HuH-7 (cell line): ENCODE measurements at regions not wholly inside any gene's neighbourhood (a gene's known extent, or its start where the extent isn't known, plus 50 kb on each side); places are given as distances from the start of the nearest gene placed in this dataset.

ENCODE experiments used
- DNase-seq: peaks from one replicate; pipeline ENCODE4 v3.0.0; 2011; ENCODE audit warnings: low spot score

GRCh38 chr11:86193297-86194095 is 51.1 kb upstream of the EED start:
- DNase-seq = peak; percentile 80

GRCh38 chr11:86192519-86193257 is 51.9 kb upstream of the EED start:
- no peak for DNase-seq

DNA sequence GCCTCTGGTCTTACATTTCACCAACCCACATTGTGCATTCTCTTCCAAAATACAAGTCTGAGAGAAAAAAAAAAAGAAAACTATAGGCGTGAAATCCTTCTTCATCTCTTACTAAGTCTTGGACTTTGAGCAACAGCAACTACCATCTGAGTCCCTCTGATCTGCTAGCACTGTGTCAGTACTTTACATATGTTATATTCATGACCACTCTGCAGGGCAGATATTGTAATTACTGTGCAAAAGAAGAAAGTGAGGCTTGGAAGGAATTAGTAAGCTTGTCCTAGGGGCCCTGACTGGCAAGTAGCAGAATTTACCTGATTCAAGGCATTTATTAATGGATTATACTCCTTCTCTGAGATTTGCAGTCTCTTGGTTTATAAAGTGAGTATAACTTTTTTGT is 52.7 kb upstream of the EED start:
- DNase-seq = no peak

- no peak for DNase-seq
Measured at GRCh38 chr11:86187027-86187426, 57.5 kb upstream of the EED start.

- no peak for DNase-seq
Measured at GRCh38 chr11:86186386-86186785, 58.2 kb upstream of the EED start.

- no peak for DNase-seq
Measured at GRCh38 chr11:86185381-86185750, 59.2 kb upstream of the EED start.

DNA sequence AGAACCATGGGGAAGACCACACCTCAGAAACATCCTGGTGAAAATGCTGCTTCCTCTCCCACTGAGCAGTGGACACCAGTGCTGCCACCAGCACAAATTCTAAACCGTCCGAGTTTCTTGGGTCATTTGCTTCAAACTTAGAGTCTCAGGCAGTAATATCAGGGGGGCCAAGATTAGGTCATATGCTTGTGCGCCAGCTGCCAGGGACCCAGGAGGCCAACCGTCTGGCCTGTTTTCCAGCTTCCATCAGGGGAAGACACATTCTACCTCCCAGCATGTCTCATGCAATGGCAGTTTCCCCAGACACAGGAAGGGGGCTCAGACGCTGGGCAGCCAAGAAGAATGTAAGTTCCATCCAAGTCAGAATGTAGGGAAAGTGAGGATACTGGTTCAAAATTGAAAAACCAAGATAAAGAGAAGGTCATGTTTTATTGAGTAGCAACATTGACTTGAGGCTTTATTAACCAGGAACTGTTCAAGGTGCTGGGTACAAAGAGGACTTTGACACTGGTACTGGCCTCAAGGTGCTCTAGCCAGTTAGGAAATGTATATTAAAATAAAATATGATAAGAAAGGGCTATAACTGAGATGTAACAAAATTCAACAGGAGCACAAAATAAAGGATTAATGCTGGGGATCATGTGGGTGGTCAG is 59.7 kb upstream of the EED start:
- DNase-seq = no peak

GRCh38 chr11:86183694-86184093 is 60.9 kb upstream of the EED start:
- no peak for DNase-seq

DNA sequence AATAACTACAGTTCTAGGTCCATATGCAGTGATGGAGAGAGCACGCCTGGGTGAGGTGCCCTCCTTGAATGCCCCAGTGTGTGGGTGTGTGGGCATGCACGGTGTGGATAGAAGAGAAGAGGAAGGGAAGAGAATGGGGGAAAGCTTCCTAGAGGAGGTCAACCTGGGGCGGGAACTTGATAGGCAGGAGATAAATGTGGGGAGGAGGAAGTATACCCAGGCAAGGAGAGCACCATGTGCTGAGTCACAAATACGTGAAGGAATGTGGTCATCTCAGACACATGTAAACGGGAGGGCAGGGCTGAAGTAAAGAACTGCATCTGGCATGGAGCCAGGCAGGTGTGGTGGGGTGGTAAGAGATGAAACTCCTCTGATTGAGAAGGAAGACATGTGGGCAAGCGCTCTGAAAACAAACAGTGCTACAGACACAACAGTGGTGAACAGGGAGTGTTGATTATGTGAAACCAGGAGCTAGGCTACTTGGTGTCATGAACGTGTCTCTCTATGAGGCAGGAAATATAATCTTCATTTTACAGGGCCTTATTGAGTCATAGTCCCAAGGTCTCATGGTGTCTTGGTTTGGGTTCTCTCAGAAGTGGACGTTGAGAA is 61.5 kb upstream of the EED start:
- no peak for DNase-seq

GRCh38 chr11:86181379-86181778 is 63.2 kb upstream of the EED start:
- no peak for DNase-seq

GRCh38 chr11:86180851-86181250 is 63.7 kb upstream of the EED start:
- no peak for DNase-seq

DNA sequence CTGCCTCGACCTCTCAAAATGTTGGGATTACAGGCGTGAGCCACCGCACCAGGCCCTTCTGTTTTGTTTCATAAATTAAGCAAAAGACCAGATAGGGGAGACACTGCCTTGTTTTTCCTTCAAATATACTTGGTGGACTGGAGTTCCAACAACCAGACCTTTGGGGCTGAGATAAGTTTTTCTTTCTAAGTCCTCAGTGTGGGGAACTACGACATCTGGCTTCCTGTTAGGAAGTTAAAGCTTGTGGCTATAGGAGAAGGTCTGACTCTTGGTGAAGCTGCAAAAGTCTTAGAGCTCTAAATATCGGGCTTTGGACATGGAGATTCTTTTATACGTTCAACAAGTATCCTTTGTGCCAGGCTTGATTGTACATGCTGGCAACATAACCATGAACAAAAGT is 64.1 kb upstream of the EED start:
- DNase-seq = no peak

GRCh38 chr11:86179646-86180064 is 64.9 kb upstream of the EED start:
- peak; percentile 50 for DNase-seq

DNA sequence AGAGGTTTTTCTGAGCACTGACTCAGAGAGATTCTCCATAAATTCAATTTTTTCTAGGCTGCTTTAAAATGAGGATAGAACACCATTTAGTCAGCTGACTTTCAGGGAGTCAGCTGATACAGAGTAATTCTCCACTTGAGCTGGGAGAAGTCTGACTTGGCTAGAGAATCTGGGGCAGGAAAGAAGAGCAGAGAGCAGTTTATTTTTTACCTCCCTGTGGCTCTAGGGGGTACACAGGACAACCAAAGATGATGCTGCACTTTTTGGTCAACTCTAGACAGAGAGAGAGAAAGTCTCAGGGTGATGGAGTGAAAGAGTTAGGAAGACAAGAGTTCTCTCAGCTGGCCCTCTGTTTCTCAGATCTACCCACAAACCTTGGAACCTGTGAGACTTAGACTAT is 67.3 kb upstream of the EED start:
- DNase-seq = no peak

GRCh38 chr11:86176165-86176884 is 68.2 kb upstream of the EED start:
- no peak for DNase-seq

DNA sequence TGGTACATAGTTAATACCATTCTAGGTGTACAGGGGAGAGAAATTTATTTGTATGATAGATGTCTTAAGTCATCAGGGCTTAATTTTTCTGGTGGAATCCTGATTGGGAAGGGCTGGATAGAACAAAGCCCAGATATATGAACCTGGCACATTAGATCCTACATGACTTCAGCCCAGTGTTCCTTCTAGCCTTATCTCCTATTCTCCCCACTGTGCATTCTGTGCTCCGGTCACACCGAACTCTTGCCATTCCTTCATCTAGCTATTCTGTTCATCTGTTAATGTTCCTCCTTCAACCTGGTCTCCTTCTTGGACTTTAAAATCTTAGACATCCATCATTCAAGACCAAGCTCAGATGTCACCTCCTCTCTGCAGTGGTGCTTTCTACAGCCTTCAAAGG is 68.9 kb upstream of the EED start:
- no peak for DNase-seq

DNA sequence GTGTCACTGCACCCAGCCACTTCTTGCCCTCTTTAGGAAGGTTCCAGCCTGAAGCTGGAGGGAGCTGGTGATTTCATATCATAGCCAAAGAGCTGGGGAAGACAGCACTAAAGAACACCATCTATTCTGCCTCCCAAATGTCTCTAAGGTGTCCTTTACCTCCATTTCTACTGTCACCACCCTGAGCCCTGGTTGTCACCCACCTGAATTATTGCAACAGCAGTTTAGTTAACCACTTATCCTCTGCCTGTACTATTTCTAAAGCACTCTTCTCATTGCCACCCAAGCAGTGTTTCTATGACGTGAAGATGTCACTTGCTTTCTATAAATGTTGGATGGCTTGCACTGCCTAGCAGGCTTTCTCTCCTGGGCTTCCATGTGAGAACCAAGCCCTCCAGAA is 69.4 kb upstream of the EED start:
- DNase-seq = no peak

DNA sequence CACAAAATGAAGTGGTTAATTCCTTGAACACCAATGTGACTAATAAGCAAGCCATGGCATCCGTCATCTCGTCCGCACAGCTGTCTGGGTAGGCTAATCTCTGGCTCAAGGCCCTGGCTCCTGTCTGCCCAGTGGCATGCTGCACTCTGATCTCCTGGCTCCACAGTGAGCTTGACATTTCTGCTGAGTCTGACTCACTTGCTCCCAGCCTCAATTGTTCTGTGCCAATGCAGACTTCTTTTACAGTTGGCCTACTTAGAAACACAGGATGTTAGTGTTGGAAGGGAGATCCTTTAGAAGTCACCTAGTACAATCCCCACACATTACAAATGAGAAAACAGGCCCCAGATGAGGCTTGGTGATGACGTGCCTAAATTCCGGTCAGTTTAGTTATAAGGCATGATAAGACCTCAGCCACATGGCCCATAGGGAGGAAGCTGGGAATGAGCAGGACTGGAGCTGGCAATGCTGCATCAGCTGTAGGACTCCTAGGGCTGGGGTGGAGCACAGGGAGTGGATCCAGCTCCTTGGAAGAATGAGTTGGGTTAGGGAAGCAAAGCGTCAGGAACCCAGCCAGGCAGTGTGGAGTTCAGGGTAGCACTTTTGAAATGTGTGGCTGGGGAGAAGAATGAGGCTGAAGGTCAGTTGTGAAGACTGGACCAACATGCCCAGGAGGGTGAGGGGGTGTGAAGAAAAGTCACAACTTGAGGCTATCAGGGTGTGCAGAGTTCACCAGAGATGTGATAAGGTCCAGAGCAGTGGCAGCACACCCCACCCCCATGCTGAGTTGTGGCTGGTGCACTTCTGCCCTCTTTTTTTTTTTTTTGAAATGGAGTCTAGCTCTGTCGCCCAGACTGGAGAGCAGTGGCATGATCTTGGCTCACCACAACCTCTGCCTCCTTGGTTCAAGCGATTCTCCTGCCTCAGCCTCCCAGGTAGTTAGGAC is 70.2 kb upstream of the EED start:
- DNase-seq = no peak

GRCh38 chr11:86172894-86173293 is 71.7 kb upstream of the EED start:
- no peak for DNase-seq

- no peak for DNase-seq
Measured at GRCh38 chr11:86171627-86172026, 72.9 kb upstream of the EED start.
